ENCODE measurements at regions not wholly inside any gene's neighbourhood (a gene's known extent, or its start where the extent isn't known, plus 50 kb on each side); places are given as distances from the start of the nearest gene placed in this dataset.
A peak's percentile ranks its signal among the peaks of the same experiment; 100 is the strongest.
"Not testable (repeated sequence)": the region's sequence is repeated elsewhere in the genome, so short reads cannot be mapped to it uniquely, and the experiment has no call there.

DNA sequence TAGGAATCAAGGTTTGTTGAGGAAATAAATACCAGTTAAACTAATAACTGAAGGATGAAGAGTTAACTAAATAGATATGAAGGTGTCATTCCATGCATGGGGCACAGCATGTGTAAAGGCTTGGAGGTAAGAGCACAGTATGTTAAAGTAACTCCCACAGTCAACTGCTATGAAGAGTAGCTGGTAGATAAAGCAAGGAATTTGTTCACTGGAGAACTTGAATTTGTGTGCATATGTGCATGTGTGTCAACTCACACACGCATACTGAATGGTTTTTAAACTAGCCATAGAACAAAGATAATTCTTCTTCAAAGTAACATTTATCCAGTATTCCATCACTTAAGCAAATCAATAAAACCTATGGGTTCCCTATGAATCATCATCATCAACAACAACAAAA is 135.9 kb downstream of the FAM76B start:
- Mint-ChIP-seq H3K36me3 (no peaks in the 10 kb centered on the region), H3K27me3 (peaks cover 6% of the 10 kb centered on the region), H3K4me1 (no peaks in the 10 kb centered on the region), H3K9me3 (ENCODE audit: low read depth) (no peaks in the 10 kb centered on the region), H3K27ac (no peak overlapping the region), H3K4me3 (no peak overlapping the region)
- ATAC-seq (no peak), DNase-seq (no peak)
- CTCF ChIA-PET: no interaction called here

DNA sequence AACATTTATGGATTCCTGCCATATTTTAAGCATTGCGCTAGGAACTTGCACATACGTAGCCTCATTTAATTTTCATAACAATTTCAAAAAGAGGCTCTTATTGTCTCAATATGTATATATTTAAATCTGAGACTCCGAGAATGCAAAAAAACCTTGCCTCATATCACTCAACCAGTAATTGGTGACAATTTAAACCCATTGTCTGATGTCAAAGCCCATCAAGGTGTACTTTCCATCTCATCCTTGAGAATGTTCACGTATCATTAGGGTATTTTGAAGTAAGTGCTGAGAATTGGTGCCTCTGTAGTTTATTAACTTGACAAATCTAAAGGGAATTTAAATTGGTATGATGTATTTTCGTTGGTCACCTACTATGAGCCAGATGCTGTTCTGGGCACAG is 136.5 kb downstream of the FAM76B start:
- peaks cover 6% of the 10 kb centered on the region for H3K27me3 Mint-ChIP-seq
- no peaks in the 10 kb centered on the region for H3K9me3 Mint-ChIP-seq (ENCODE audit: low read depth)
- H3K36me3 Mint-ChIP-seq: no peaks in the 10 kb centered on the region
- CTCF ChIA-PET: no interaction called here
- DNase-seq (no peak), ATAC-seq (no peak)
- no peak overlapping the region for H3K4me3 Mint-ChIP-seq
- H3K27ac Mint-ChIP-seq: no peak overlapping the region
- H3K4me1 Mint-ChIP-seq: no peaks in the 10 kb centered on the region

DNA sequence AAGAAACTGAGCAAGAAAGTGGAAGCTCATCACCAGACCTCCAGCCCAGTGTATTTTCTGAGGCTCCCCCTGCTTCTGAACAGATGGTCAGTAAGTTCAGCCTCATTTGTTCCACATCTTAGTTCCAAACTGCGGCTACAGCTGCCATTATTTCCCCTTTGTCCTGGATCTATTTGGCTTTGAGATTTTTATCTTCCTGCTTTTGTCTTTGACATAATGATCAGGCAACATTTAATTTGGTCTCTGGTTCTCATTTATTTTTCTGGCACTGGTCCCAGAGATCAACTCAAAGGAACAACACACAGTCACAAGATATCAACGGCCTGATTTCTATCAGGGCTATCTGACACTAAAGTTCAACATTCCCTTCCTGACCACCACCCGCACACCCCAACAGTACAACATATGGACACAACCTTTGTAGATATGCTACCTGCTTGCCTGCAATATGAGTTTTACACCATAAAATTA is 137.5 kb downstream of the FAM76B start:
- Mint-ChIP-seq H3K27me3 (peaks cover 6% of the 10 kb centered on the region), H3K9me3 (ENCODE audit: low read depth) (no peaks in the 10 kb centered on the region), H3K36me3 (no peaks in the 10 kb centered on the region), H3K4me3 (no peak overlapping the region), H3K4me1 (no peaks in the 10 kb centered on the region), H3K27ac (no peak overlapping the region)
- DNase-seq: no peak
- no peak for ATAC-seq
- CTCF ChIA-PET: no interaction called here

DNA sequence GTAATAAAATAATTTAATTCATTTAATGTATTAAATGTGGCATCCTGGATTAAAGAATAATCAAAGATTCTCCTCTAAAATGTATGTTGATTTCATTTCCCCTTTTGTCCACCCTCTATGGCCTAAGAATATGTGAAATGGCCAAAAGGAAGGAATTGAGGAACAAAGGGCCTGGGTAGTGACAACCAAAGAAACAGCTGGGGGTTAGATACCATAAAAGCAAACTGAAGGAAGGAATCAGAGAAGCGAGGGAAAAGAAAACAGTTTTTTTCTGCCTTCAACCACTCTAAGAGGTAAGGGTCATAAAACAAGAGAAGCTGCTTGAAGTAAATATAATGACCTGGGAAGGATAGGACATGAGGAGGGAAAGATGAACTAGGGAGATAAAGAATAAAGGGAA is 139.3 kb downstream of the FAM76B start:
- DNase-seq: no peak
- CTCF ChIA-PET: no interaction called here
- Mint-ChIP-seq H3K27ac (no peak overlapping the region), H3K4me3 (no peak overlapping the region), H3K36me3 (no peaks in the 10 kb centered on the region), H3K27me3 (peaks cover 6% of the 10 kb centered on the region), H3K9me3 (ENCODE audit: low read depth) (no peaks in the 10 kb centered on the region), H3K4me1 (no peaks in the 10 kb centered on the region)
- ATAC-seq: no peak

DNA sequence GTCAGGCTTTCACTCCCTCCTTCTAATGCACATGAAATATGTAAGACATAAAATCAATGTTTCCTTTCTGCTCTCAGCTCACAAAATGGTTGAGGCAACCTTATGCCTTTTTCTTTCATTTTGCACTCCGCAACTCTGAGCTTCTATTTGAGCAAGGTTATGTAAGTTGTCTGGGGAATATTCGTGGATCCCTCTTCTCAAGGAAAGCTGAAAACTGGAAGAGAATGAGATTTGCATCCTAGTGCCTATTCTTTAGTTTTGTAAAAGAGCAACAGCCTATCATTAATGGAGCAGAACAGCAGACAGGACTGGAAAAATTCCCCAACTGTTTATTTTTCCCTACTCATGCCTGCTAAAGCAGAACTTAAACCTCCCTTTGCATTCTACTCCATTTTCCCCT is 141.7 kb downstream of the FAM76B start:
- H3K9me3 Mint-ChIP-seq (ENCODE audit: low read depth): no peaks in the 10 kb centered on the region
- no peaks in the 10 kb centered on the region for H3K4me1 Mint-ChIP-seq
- no peak for DNase-seq
- H3K4me3 Mint-ChIP-seq: no peak overlapping the region
- no peak overlapping the region for H3K27ac Mint-ChIP-seq
- no peak for ATAC-seq
- no peaks in the 10 kb centered on the region for H3K36me3 Mint-ChIP-seq
- H3K27me3 Mint-ChIP-seq: peaks cover 9% of the 10 kb centered on the region
- CTCF ChIA-PET: no interaction called here

DNA sequence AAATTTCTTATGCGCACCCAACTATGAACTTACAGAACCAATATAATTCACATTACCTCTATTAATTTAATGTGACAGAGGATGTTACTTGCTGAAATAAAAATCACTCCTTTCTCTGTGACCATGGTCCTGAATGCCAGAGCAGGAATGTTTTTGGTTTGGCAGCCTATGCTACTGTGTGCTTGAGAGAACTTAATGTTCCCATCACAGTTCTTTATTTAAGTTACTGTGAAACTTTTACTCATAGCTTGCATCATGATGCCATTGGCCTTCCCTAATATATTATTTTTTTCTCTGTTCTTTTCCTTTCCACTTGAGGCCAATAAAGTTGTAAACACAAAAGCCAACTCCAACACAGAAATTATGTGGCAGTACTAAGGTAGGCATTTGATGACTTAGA is 142.2 kb downstream of the FAM76B start:
- H3K27ac Mint-ChIP-seq: no peak overlapping the region
- no peak overlapping the region for H3K4me3 Mint-ChIP-seq
- H3K36me3 Mint-ChIP-seq: no peaks in the 10 kb centered on the region
- DNase-seq: no peak
- no peak for ATAC-seq
- CTCF ChIA-PET: no interaction called here
- H3K9me3 Mint-ChIP-seq (ENCODE audit: low read depth): no peaks in the 10 kb centered on the region
- H3K4me1 Mint-ChIP-seq: peaks cover 2% of the 10 kb centered on the region
- H3K27me3 Mint-ChIP-seq: peaks cover 9% of the 10 kb centered on the region

DNA sequence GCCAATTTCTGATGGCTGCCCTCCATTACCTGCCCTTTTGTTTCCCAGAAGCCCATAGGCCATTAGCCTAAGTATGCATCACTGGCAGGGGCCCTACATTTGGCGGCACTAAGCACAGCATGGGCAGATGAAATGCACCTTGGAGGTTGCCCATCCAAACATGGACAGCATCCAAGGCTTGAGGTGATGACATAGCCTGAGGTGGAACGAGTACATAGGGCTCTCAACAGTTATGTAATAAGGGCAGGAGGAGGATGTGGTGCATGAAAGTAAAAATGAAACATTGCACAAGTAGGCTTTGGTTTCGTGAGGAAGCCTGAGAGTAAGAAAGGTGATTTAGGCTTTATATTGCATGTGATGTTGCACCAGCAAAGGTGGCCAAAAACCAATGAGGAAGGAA is 148.1 kb downstream of the FAM76B start:
- no peaks in the 10 kb centered on the region for H3K9me3 Mint-ChIP-seq (ENCODE audit: low read depth)
- peaks cover 6% of the 10 kb centered on the region for H3K27me3 Mint-ChIP-seq
- peak overlapping the region; percentile 4 for H3K27ac Mint-ChIP-seq
- peaks cover 1% of the 10 kb centered on the region for H3K36me3 Mint-ChIP-seq
- peak; percentile 52 for DNase-seq
- CTCF ChIA-PET: no interaction called here
- H3K4me1 Mint-ChIP-seq: peaks cover 10% of the 10 kb centered on the region
- peak; percentile 72 for ATAC-seq
- H3K4me3 Mint-ChIP-seq: no peak overlapping the region

DNA sequence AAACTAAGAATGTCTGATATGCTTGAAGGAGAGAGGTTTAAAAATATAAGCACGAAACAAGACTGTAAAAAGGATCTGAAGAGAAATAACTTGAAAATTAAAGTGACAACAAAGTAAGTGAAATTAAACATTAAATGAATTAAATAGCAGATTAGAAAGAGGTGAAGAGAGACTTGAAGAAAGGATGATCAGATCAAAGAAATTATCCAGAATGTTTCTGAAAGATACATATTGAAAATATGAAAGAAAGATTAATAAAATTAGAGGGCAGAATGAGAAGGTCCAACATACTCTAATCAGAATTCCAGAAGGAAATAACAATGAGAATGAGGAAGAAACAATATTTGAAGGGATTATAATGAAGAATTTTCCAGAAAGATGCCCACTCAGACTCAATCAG is 151.1 kb downstream of the FAM76B start:
- Mint-ChIP-seq H3K27me3 (peaks cover 3% of the 10 kb centered on the region), H3K4me1 (peaks cover 10% of the 10 kb centered on the region), H3K9me3 (ENCODE audit: low read depth) (no peaks in the 10 kb centered on the region), H3K27ac (no peak overlapping the region), H3K36me3 (peaks cover 1% of the 10 kb centered on the region), H3K4me3 (no peak overlapping the region)
- CTCF ChIA-PET: no interaction called here
- DNase-seq: no peak
- ATAC-seq: no peak

DNA sequence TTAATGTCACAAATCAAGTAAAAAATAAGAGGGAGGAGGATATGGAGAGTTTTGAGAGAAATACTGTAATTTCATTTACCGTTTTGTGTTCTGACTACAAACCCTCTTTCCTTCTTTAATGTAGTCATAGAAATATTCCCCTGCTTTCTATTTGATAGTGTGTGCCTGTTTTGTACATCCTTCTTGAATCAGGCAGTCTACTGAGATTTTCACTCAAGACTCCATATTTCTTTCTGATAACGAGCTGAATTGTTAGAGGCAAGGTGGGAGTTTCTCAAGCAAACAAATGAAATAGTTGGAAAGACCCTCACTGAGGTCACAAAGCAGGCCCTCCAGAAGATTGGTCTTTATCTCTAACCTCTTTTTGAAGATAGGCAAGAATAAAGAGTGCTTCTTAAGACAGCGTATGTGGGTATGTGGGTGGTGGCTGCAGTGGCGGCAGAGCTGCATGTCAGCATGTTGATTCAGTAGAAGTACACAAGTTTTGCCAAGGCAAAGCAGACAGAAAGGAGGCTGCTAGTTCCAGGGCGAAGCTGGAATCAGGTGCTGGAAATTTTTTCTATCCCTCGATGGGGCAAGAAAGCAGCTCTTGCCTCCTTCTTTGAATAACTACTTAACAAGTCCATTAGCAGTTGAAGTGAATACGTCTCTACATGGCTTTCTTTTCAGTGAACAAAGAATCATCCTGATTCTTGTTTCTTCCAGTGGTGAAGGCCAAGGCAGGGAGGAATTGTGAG is 164.2 kb downstream of the FAM76B start:
- H3K27me3 Mint-ChIP-seq: no peaks in the 10 kb centered on the region
- no peak overlapping the region for H3K4me3 Mint-ChIP-seq
- CTCF ChIA-PET: no interaction called here
- no peaks in the 10 kb centered on the region for H3K4me1 Mint-ChIP-seq
- H3K9me3 Mint-ChIP-seq (ENCODE audit: low read depth): no peaks in the 10 kb centered on the region
- DNase-seq (no peak), ATAC-seq (no peak)
- no peaks in the 10 kb centered on the region for H3K36me3 Mint-ChIP-seq
- no peak overlapping the region for H3K27ac Mint-ChIP-seq

DNA sequence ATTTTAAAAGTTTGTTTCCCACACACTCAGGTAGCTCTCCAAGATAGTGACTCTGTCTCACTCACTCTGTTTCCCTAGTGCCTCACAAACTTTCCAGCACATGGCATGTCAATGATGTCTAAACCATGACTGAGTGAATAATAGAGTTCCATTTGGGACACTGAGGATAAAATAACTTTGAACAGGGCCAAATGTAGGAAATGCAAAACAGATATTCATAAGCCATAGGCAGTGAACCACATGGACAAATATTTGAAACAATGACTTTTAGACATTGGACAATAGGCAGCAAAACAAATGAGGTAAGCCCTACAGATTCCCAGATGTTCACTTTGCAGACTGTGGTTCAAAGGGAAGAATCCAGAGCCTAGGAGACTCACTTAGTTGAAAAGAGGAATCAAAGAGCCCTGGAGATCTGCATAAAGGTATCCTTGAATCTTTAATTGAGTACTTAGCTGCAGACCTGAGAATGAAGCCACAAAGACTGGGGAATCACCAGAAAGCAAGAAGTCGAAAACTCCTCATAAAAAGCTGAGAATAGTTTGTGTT is 173.3 kb downstream of the FAM76B start:
- no peaks in the 10 kb centered on the region for H3K4me1 Mint-ChIP-seq
- no peaks in the 10 kb centered on the region for H3K36me3 Mint-ChIP-seq
- H3K27ac Mint-ChIP-seq: no peak overlapping the region
- peaks cover 6% of the 10 kb centered on the region for H3K9me3 Mint-ChIP-seq (ENCODE audit: low read depth)
- CTCF ChIA-PET: no interaction called here
- no peak for ATAC-seq
- no peak overlapping the region for H3K4me3 Mint-ChIP-seq
- H3K27me3 Mint-ChIP-seq: peaks cover 2% of the 10 kb centered on the region
- DNase-seq: no peak

DNA sequence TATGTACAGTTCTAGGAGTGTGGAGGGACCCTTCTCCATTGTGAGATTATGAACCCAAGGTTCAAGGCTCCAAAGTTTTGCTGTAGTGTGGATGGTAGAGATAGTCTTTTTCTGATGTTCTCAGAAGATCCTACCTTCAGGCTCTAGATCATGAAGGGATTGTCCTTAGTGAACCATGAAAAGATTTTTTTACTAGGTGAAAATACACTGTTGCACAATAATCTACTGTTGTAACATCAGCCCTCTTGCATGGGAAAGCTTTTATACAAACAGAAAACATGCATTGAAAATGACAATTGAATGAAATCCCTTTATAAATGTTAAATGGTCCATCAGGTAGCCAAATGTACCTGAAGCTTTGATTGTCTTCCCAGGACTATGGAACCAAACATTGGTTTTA is 177.8 kb downstream of the FAM76B start:
- Mint-ChIP-seq H3K27ac (no peak overlapping the region), H3K36me3 (no peaks in the 10 kb centered on the region), H3K4me1 (no peaks in the 10 kb centered on the region), H3K4me3 (no peak overlapping the region), H3K9me3 (ENCODE audit: low read depth) (peaks cover 1% of the 10 kb centered on the region), H3K27me3 (peaks cover 2% of the 10 kb centered on the region)
- DNase-seq: no peak
- no peak for ATAC-seq
- CTCF ChIA-PET: no interaction called here

DNA sequence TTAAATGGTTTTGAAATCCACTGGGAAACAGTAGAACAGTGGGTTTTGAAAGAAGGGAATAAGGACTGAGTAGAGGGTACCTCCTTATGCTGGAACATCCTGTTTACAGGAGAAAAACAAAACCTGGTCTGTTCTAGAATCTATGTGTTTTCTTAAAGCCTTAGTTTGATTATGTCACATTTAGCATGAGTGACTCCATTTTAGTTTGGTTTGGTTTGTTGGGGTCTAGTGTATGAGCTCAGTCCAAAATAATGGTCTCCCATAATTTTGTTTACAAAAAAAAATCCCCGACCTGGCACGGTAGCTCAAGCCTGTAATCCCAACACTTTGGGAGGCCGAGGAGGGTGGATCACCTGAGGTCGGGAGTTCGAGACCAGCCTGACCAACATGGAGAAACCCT is 179.4 kb downstream of the FAM76B start:
- ATAC-seq; CTCF ChIA-PET; DNase-seq; H3K27me3 Mint-ChIP-seq; H3K4me3 Mint-ChIP-seq; H3K9me3 Mint-ChIP-seq (ENCODE audit: low read depth); H3K36me3 Mint-ChIP-seq; H3K4me1 Mint-ChIP-seq; H3K27ac Mint-ChIP-seq: not testable (repeated sequence)

DNA sequence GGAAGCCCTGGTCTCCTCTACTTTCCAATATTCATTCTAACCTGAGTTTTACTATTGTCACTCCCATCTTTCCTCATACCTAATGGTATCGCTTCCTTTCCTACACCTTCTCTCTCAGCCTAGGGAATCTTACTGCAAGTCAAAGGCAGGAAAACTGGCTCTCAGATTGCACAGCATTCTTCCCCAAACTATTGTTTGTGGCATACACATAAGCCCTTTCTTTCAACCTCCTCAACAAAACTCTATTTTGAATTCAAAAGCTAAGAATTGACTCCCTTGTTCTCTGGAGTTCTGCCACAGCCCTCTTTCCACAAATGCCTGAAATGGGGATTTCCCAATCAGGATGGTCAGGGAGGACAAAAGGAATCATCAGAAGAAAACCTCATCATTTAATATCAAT is 181.5 kb downstream of the FAM76B start:
- peaks cover 16% of the 10 kb centered on the region for H3K27me3 Mint-ChIP-seq
- H3K4me1 Mint-ChIP-seq: no peaks in the 10 kb centered on the region
- ATAC-seq: no peak
- no peak overlapping the region for H3K27ac Mint-ChIP-seq
- no peak overlapping the region for H3K4me3 Mint-ChIP-seq
- no peaks in the 10 kb centered on the region for H3K9me3 Mint-ChIP-seq (ENCODE audit: low read depth)
- no peaks in the 10 kb centered on the region for H3K36me3 Mint-ChIP-seq
- CTCF ChIA-PET: no interaction called here
- DNase-seq: no peak

DNA sequence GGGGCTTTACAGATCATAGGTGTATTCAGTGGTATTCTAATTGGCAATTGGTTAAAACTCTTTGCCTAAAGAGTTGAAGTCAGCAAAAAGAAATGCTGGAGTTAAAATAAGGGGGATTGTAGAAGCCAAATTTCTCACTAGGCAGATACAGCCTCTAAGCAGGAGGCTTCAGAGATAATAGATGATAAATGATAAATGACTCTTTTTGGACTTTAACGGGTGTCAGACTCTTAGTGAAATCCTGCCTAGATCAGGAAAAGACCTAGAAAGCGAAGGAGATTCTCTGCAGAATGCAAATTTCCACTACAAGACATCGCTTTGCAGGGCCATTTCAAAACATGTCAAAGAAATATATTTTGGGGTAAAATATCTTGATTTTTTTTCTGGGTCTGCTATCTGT is 182.8 kb downstream of the FAM76B start:
- H3K27me3 Mint-ChIP-seq: peaks cover 16% of the 10 kb centered on the region
- no peak overlapping the region for H3K27ac Mint-ChIP-seq
- H3K4me1 Mint-ChIP-seq: no peaks in the 10 kb centered on the region
- H3K4me3 Mint-ChIP-seq: no peak overlapping the region
- ATAC-seq (no peak), DNase-seq (no peak)
- CTCF ChIA-PET: no interaction called here
- no peaks in the 10 kb centered on the region for H3K9me3 Mint-ChIP-seq (ENCODE audit: low read depth)
- H3K36me3 Mint-ChIP-seq: no peaks in the 10 kb centered on the region

All from activated CD8-positive, alpha-beta memory T cell treated with anti-CD3 and anti-CD28 coated beads, Interleukin-2, amount 10 ng/mL, durations not matched to agents 7 days and 5 days (primary cell).